ENCODE measurements at regions not wholly inside any gene's neighbourhood (a gene's known extent, or its start where the extent isn't known, plus 50 kb on each side); places are given as distances from the start of the nearest gene placed in this dataset.

DNA sequence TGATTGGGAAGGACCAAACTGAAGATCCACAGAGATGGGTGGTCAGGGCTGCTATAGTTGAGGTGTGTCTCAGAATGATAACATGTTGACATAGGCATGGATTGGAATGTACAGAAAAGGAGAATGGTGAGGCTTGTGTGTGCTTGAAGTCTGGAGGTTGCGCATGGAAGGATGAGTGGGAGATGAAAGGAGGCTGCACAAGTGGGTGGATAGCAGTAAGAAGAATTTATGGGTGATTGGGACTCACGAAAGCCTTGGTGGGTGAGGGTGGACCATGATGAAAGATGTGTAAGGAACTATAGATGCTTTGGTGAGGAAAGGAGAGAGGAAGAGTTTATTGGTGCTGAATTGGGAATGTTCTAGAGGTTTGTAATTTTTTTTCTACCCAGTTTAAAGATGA lies 1287.7 kb downstream of the UQCRFS1 start:
- TF ChIP-seq, protein P1, sequence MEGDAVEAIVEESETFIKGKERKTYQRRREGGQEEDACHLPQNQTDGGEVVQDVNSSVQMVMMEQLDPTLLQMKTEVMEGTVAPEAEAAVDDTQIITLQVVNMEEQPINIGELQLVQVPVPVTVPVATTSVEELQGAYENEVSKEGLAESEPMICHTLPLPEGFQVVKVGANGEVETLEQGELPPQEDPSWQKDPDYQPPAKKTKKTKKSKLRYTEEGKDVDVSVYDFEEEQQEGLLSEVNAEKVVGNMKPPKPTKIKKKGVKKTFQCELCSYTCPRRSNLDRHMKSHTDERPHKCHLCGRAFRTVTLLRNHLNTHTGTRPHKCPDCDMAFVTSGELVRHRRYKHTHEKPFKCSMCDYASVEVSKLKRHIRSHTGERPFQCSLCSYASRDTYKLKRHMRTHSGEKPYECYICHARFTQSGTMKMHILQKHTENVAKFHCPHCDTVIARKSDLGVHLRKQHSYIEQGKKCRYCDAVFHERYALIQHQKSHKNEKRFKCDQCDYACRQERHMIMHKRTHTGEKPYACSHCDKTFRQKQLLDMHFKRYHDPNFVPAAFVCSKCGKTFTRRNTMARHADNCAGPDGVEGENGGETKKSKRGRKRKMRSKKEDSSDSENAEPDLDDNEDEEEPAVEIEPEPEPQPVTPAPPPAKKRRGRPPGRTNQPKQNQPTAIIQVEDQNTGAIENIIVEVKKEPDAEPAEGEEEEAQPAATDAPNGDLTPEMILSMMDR (IDR thresholded peaks at IDR 0.05; ENCODE audit: extremely low read depth in 1 of 2, insufficient read depth in 1 of 2, low read depth in 1 of 2, low read length in 2 of 2), result no peak
- TF ChIP-seq POLR2AphosphoS5 (IDR thresholded peaks at IDR 0.05; ENCODE audit: insufficient read depth, low read depth, low read length), result no peak
- TF ChIP-seq POLR2A (IDR thresholded peaks at IDR 0.05; ENCODE audit: low read depth, low read length), result no peak
- TF ChIP-seq EZH2 (IDR thresholded peaks at IDR 0.05; ENCODE audit: borderline replicate concordance, low read depth, low read length, severe bottlenecking), result no peak
- no peak for TF ChIP-seq JUN (IDR thresholded peaks at IDR 0.05; ENCODE audit: borderline replicate concordance, insufficient read depth, insufficient read length, low read depth)
- TF ChIP-seq, protein P2, sequence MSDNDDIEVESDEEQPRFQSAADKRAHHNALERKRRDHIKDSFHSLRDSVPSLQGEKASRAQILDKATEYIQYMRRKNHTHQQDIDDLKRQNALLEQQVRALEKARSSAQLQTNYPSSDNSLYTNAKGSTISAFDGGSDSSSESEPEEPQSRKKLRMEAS (IDR thresholded peaks at IDR 0.05; ENCODE audit: insufficient read depth, insufficient read length), result no peak
- TF ChIP-seq MYC (IDR thresholded peaks at IDR 0.05; ENCODE audit: low read depth, low read length), result no peak

Measured in endothelial cell of umbilical vein (primary cell).